Activated B cell treated with CpG ODN at 0.5 μM for 24 hours (primary cell): ENCODE measurements at regions not wholly inside any gene's neighbourhood (a gene's known extent, or its start where the extent isn't known, plus 50 kb on each side); places are given as distances from the start of the nearest gene placed in this dataset.

Experiments
- ATAC-seq: fragments of 200-7000 bp; cut with Tn5 transposase; one replicate; pipeline ENCODE4 v1.10.0; 2021; ENCODE audit warnings: low read depth, mild to moderate bottlenecking, moderate library complexity
- CTCF ChIA-PET: fragments of 350-600 bp; sonication (Branson Sonifier 250); formaldehyde crosslinking; loops from one replicate; lab custom pipeline; 2021; ENCODE audit warnings: antibody characterized with exemption; lab: Charles Lee
- POLR2A ChIA-PET: fragments of 350-600 bp; sonication (Branson Sonifier 250); formaldehyde crosslinking; loops from one replicate; lab custom pipeline; 2021; ENCODE audit warnings: antibody characterized with exemption; lab: Charles Lee
- DNase-seq: peaks from one replicate; pipeline ENCODE4 v3.0.0; 2022
- H3K27ac Mint-ChIP-seq: one replicate; pipeline ENCODE4 v1.8.0; 2020; ENCODE audit warnings: mixed read lengths
- H3K27me3 Mint-ChIP-seq: one replicate; pipeline ENCODE4 v1.8.0; 2021; ENCODE audit warnings: mixed read lengths
- H3K36me3 Mint-ChIP-seq: one replicate; pipeline ENCODE4 v1.8.0; 2021; ENCODE audit warnings: low read depth, mixed read lengths
- H3K4me1 Mint-ChIP-seq: one replicate; pipeline ENCODE4 v1.8.0; 2021; ENCODE audit warnings: mixed read lengths
- H3K4me3 Mint-ChIP-seq: one replicate; pipeline ENCODE4 v1.8.0; 2020; ENCODE audit warnings: mild to moderate bottlenecking, mixed read lengths
- H3K9me3 Mint-ChIP-seq: one replicate; pipeline ENCODE4 v1.8.0; 2020; ENCODE audit warnings: mixed read lengths
- intact Hi-C: fragments of 100-400 bp; cut with micrococcal nuclease; formaldehyde crosslinking; loops from one replicate; pipeline ENCODE4 v1.15.1; 2024
- TF ChIP-seq, protein P1 (sequence below): fragments of 200-600 bp; IDR thresholded peaks from one replicate; pipeline ENCODE4 v1.8.0; 2022; ENCODE audit warnings: antibody characterized with exemption, mild to moderate bottlenecking

DNA sequence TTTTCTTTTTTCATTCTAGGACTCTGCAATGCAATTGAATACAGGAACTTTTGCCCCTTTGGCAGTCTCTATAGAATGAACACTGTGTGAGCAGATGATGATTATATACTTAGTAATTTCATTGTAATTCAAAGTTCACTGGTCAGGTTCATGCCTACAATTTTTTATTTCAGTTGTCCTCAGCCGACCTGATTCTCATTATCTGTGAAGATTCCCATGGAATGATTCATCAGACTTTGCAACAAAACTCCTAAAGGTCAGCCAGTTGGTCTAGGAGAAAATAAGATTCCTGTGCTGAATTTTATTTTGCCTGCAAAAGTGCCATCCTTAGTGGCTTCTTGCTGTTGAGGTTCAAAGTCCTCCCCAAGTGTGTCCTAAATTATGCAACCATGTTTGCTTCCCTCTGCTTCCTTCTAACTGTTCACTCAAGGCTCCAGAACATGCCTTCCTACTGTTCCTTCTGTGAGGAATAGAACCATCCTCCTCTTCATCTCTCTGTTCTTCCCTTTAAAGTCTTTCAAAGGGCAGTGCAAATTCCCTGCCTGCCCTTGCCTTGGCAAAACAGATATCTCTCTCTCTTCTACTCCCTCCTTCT, 194.2 kb upstream of the CNR1 start:
- POLR2A ChIA-PET: no interaction called here
- no peaks in the 10 kb centered on the region for H3K4me1 Mint-ChIP-seq
- ATAC-seq (no peak), DNase-seq (no peak)
- peaks cover 8% of the 10 kb centered on the region for H3K27me3 Mint-ChIP-seq
- TF ChIP-seq, protein P1, sequence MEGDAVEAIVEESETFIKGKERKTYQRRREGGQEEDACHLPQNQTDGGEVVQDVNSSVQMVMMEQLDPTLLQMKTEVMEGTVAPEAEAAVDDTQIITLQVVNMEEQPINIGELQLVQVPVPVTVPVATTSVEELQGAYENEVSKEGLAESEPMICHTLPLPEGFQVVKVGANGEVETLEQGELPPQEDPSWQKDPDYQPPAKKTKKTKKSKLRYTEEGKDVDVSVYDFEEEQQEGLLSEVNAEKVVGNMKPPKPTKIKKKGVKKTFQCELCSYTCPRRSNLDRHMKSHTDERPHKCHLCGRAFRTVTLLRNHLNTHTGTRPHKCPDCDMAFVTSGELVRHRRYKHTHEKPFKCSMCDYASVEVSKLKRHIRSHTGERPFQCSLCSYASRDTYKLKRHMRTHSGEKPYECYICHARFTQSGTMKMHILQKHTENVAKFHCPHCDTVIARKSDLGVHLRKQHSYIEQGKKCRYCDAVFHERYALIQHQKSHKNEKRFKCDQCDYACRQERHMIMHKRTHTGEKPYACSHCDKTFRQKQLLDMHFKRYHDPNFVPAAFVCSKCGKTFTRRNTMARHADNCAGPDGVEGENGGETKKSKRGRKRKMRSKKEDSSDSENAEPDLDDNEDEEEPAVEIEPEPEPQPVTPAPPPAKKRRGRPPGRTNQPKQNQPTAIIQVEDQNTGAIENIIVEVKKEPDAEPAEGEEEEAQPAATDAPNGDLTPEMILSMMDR: no peak
- intact Hi-C loops: no loop called here
- no peak overlapping the region for H3K4me3 Mint-ChIP-seq
- no peak overlapping the region for H3K27ac Mint-ChIP-seq
- H3K9me3 Mint-ChIP-seq: no peaks in the 10 kb centered on the region
- CTCF ChIA-PET: no interaction called here
- no peaks in the 10 kb centered on the region for H3K36me3 Mint-ChIP-seq

DNA sequence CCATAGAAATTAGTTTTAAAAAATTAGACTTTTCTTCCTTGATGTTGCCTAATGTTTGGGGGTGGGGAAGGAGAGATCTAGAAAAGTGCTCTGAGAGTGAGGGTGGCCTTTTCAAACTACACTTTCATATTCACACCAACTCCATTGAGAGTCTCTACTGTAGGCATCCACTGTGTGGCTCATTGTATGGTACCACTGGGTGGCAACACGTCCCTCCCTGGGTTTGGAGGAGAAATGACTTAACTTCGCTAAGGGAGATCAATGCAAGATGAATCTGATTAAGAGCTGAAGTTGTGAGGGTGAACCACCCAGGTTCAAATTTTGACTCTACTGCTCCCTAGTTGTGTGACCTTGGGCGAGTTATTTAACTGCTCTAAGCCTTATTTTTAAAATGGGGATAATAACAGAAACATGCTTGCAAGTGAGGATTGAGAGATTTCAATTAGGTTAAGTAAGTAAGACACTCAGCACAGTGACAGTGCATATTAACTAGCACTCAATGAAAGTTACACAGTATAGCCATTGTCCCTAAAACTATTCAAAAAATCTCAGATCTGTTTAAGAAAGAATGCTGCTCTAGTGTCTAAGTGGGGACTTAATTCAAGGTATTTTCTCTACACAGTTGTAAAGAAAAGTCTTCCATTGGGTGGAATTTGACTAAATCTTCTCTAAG, 193.5 kb upstream of the CNR1 start:
- CTCF ChIA-PET: no interaction called here
- Mint-ChIP-seq H3K27me3 (peaks cover 8% of the 10 kb centered on the region), H3K4me1 (no peaks in the 10 kb centered on the region), H3K36me3 (no peaks in the 10 kb centered on the region), H3K4me3 (no peak overlapping the region), H3K27ac (no peak overlapping the region), H3K9me3 (peaks cover 2% of the 10 kb centered on the region)
- TF ChIP-seq, protein P1: no peak
- ATAC-seq: no peak
- DNase-seq: no peak
- POLR2A ChIA-PET: no interaction called here
- intact Hi-C loops: no loop called here

DNA sequence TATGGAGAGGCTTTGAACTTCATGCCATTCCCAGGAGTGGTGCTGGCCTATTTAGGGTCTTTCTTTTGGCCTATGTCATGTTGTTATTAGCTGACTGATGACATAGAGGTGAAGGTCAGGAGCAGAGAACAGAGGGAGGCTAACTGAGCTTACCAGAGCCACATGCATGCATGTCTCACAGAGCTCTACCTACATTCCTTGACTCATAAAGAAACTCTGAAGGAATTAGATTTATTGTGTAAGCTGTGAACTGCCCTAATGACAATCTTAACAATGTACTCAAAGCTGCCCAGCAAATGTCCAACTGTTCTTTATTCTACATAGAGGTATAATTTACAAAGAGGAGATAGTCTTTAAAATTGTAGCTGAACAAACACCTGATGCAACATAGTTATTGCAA, 192.7 kb upstream of the CNR1 start:
- intact Hi-C loops: no loop called here
- Mint-ChIP-seq H3K9me3 (peaks cover 4% of the 10 kb centered on the region), H3K36me3 (no peaks in the 10 kb centered on the region), H3K27me3 (peaks cover 8% of the 10 kb centered on the region), H3K27ac (no peak overlapping the region), H3K4me3 (no peak overlapping the region), H3K4me1 (no peaks in the 10 kb centered on the region)
- ATAC-seq (no peak), DNase-seq (no peak)
- CTCF ChIA-PET: no interaction called here
- TF ChIP-seq, protein P1: no peak
- POLR2A ChIA-PET: no interaction called here

DNA sequence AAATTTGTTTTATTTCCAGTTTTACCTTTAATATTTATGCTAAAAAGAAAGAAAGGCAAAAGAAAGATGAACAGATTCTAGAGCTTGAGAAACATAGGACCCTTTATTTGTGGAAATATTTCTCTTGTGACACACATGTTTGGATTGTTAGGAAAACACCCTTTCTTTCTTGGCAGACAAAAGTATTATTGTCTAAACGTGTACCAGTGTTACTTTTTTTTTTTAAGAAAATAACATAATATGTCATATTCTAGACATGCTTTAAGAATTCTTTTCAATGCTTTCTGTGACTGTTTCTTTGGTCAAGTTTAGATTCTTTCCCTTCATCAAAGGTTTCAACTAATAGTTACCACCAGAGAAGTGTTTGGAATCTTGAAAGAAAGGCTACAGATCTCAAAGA, 183.4 kb upstream of the CNR1 start:
- no peaks in the 10 kb centered on the region for H3K36me3 Mint-ChIP-seq
- no peak overlapping the region for H3K27ac Mint-ChIP-seq

DNA sequence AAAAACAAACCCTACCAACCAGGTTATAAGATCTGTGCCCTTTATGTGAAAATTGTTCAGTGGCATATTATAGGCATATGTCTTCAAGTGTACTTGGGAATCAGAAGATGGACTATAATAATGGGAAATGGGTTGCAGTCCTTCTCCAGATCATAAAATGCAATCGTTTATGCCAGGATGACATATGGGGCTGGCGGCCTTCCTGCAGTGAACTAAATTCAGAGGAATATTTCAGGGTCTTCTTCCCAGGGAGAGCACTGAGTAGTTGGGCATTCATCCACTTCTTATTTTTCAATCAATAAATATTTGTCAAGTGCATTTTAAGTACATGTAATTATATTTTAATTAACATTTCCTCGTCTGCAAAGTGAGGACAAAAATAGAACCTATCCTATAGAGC, 176.2 kb upstream of the CNR1 start:
- ChIA-PET POLR2A (no interaction called here), CTCF (no interaction called here)
- Mint-ChIP-seq H3K36me3 (no peaks in the 10 kb centered on the region), H3K4me1 (no peaks in the 10 kb centered on the region), H3K27ac (no peak overlapping the region), H3K27me3 (no peaks in the 10 kb centered on the region), H3K9me3 (no peaks in the 10 kb centered on the region), H3K4me3 (no peak overlapping the region)
- no peak for DNase-seq
- ATAC-seq: no peak
- TF ChIP-seq, protein P1: no peak
- intact Hi-C loops: no loop called here

More for the DNA sequence above, 183.4 kb upstream of the CNR1 start:
- no peak for ATAC-seq
- CTCF ChIA-PET: no interaction called here
- TF ChIP-seq, protein P1: no peak
- Mint-ChIP-seq H3K4me1 (no peaks in the 10 kb centered on the region), H3K9me3 (peaks cover 2% of the 10 kb centered on the region), H3K27me3 (peaks cover 9% of the 10 kb centered on the region), H3K4me3 (no peak overlapping the region)
- POLR2A ChIA-PET: no interaction called here
- DNase-seq: no peak
- intact Hi-C loops: no loop called here
